Stimulated activated CD4-positive, alpha-beta T cell treated with anti-CD3 and anti-CD28 coated beads, Interleukin-1b, Interleukin-23, amount 100 ng/mL, for 24 hours (primary cell): ENCODE measurements at regions not wholly inside any gene's neighbourhood (a gene's known extent, or its start where the extent isn't known, plus 50 kb on each side); places are given as distances from the start of the nearest gene placed in this dataset.
"Not testable (repeated sequence)": the region's sequence is repeated elsewhere in the genome, so short reads cannot be mapped to it uniquely, and the experiment has no call there.

Experiments used
- DNase-seq, 4 experiments: peaks; one replicate each; pipeline ENCODE4 v3.0.0-alpha.2; 2020; ENCODE audit warnings: low read depth in 4 of 4, low spot score in 1 of 4

DNA sequence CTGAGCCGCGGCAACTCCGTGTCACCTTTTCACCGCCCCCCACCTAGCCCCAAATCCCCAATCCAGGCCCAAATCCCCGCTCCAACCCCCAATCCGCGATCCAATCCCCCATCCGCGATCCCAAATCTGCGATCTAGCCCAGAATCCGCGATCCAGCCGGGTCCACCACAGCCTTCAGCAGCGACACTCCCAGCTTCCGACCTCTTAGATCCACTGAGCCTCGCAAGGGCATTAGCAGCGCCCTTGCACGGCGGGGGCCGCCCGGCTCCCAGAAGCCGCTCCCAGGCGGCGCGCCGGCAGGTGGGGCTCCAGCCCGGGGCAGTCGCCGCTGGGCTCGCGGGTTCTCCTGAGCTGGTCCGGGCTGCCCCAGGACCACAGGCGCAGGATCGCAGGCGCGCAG is 116.1 kb upstream of the TPTE start:
- not testable (repeated sequence) for DNase-seq

DNA sequence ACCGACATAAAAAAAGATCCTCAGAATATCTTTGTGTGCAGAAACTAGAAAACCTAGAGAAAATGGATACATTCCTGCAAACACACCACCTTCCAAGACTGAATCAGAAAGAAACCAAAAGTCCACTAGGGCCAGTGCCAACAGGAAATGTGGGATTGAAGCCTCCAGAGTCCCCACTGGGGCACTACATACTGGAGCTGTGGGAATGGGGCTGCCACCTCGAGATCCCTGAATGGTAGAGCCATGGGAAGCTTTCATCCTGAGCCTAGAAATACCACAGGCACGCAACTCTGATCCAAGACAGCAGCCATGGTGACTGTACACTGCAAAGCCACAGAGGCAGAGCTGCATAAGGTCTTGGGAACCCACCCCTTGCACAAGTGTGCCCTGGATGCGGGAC is 111.6 kb upstream of the TPTE start:
- not testable (repeated sequence) for DNase-seq

DNA sequence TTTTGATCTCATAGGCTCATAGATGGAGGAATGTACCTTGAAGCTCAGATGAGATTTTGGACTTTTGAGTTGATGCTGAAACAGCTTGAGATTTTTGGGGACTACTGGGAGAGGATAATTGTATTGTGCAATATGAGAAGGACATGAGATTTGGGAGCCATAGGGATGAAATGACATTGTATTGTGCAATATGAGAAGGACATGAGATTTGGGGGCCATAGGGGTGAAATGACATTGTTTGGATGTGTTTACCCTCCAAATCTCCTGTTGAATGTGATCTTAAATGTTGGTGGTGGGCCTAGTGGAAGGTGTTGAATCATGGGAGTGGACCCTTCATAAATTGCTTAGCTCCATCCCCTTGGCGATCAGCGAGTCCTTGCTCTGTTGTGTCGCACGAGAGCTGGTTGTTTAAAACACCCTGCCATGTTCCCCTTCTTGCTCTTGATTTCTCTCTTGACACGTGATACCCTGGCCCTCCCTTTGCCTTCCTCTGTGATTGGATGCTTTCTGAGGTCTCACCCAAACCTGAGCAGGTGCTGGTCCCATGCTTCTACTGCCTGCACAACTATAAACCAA is 110.9 kb upstream of the TPTE start:
- DNase-seq: not testable (repeated sequence)

DNA sequence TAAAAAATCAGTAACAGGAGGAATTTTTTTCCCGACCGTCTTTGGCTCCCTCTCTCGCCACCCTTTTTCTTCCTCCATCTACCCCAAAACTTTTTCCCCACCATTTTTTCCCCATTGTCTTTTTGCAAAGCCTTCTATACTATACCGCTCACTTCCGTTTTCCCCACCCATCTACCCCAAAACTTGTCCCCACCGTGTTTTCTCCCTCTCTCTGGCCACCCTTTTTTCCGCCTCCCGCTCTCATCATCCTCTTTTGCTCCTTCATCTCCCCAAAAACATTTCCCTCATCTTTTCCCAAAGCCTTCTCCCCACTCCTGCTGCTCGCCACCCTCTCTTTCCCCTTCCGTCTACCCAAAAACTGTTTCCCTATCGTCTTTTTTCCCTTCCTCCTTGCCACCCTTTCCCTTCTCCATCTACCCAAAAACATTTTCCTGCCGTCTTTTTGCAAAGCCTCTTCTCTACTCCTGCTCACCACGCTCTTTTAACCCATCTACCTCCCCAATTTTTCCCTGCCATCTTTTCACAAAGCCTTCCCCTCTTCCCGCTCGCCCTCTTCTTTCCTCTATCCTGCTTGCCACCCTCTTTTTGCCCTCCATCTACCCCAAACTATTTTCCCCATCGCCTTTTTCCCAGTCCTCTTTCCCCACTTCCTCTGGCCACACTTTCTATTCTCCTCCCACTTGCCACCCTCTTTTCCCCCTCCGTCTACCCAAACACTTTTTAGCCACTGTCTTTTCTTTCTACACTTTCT is 109.4 kb upstream of the TPTE start:
- DNase-seq: not testable (repeated sequence)

DNA sequence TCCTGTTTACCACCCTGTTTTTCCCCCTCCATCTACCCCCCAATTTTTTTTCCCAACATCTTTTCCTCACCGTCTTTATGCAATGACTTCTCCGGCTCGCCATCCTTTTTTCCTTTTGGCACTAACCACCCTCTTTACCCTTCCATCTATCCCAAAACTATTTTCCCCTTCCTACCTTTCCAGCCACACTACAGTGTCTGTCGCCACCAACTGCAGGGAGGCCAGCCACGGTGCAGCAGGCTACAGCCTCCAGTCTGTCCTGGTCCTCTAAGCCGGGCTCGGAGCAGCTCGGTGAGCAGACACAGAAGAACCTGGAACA is 108.5 kb upstream of the TPTE start:
- not testable (repeated sequence) for DNase-seq

DNA sequence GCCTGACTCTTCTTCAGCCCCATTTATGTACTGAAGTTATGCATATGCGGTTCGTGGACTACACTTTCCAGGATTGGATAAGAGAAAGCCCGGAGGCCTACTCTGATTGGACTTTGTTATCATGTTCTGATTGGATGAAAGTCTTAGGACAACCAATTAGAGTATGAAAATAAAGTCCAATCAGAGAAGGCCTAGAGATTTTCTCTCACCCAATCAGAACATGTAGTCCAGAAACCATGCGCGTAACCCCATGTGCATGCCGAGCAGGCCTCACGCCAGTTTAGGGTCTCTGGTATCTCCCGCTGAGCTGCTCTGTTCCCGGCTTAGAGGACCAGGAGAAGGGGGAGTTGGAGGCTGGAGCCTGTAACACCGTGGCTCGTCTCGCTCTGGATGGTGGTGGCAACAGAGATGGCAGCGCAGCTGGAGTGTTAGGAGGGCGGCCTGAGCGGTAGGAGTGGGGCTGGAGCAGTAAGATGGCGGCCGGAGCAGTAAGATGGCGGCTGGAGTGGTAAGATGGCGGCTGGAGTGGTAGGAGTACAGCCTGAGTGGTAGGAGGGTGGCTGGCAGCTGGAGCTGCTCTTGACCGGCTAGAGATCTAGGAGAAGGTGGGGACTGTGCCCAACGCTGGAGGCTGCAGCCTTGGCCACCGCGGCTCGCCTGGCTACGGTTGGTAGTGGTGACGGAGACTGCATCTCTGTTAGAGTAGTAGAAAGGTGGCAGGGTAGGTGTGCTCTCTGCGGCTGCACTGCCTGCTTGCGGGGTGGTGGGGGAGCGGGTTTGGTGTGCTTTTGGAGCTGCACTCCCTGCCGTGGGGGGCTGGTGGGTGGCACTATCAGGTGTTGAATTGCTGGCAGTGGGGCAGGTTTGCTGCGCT is 107.9 kb upstream of the TPTE start:
- not testable (repeated sequence) for DNase-seq

DNA sequence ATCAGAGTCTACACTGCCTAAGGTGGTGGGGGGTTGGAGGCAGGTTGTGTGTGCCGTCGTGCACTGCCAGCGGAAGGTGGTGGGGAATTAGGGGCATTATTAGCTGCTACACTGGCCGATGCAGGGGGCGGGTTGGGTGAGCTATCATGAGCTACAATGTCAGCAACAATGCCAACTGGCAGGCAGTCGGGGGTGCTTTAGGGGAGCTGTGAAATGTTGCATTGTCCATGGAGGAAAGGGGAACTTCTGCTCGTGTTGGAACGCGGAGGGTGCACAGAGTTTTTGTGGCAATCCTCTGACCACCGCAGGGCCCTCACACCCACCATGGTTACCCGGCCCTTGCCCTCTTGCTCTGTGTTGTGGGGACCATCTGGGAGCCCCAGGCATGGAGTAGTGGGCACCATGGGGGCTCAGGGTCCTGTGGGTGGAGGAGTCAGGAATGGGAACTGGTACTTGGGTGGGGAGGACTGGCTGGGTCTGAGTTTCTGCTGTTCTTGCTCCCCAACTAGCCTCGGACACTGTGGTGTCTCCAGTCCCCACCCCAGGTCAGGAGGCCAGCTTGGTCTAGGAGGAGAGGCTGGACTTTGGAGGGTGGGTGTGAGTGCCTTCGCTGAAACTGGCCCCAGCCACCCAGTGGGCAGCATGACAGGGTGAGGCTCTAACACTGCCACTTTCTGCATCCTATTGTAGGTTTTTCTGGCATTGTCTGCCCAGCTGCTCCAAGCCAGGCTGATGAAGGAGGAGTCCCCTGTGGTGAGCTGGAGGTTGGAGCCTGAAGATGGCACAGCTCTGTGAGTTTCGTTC is 107.1 kb upstream of the TPTE start:
- not testable (repeated sequence) for DNase-seq

DNA sequence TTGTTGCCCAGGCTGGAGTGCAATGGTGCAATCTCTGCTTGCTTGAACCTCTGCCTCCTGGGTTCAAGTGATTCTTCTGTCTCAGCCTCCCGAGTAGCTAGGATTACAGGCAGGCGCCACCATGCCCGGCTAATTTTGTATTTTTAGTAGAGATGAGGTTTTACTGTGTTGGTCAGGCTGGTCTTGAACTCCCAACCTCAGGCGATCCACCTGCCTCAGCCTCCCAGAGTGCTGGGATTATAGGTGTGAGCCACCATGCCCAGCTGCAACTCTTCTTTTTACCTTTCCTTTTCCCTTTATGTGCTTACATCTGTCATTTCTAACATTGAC is 106.5 kb upstream of the TPTE start:
- DNase-seq: not testable (repeated sequence)

DNA sequence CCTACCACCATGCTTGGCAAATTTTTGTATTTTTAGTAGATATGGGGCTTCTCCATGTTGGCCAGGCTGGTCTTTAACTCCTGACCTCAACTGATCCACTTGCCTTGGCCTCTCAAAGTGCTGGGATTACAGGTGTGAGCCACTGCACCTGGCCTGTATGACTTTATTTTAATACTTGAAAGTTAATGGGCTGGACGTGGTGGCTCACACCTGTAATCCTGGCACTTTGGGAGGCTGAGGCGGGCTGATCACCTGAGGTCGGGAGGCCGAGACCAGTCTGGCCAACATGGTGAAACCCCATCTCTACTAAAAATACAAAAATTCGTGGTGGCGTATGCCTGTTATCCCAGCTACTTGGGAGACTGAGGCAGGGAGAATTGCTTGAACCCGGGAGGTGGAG is 105.9 kb upstream of the TPTE start:
- not testable (repeated sequence) for DNase-seq

DNA sequence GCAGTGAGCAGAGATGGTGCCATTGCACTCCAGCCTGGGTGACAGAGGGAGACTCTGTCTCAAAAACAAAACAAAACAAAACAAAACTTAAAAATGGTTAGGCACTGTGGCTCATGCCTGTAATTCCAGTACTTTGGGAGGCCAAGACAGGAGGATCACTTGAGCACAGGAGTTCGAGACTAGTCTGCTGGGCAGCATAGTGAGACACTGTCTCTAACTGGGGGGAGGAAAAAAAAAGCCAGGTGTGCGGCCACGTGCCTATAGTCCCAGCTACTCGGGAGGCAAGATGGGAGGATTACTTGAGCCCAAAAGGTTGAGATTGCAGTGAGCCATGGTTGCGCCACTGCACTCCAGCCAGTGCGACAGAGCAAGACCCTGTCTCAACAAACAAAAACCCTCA is 105.5 kb upstream of the TPTE start:
- DNase-seq: not testable (repeated sequence)

DNA sequence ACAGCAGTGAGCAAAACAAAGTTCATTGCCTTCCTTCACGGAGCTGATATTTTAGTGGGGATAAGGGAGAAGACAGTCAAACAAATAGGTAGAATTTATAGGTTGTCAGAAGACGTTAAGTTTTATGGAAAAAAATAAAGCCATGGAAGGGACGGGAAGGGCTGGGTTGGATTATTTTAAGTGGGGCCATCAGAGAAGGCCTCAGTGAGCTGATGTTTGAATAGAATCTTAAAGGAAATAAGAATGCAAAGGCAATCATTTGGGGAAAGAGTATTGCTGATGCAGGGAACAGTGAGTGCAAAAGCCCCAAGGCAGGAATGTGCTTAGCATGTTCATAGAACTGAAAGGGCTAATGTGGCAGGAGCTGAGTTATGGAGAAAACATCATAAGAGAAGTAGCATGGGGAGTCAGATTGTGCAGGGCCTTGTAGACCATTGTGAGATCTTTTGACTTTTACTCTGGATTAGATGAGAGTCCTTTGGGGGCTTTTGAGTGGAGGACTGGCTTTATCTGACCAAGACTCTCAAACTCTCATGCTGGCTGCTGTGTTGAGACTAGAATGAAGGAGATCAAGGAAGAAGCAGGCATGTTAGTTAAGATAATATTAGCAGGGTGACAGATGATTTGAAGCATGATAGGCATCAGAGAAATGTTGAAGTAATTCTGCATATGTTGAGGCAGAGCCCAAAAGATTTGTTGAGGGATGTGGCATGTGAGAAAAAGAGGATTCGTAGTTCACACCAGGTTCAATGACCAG is 104.5 kb upstream of the TPTE start:
- not testable (repeated sequence) for DNase-seq

DNA sequence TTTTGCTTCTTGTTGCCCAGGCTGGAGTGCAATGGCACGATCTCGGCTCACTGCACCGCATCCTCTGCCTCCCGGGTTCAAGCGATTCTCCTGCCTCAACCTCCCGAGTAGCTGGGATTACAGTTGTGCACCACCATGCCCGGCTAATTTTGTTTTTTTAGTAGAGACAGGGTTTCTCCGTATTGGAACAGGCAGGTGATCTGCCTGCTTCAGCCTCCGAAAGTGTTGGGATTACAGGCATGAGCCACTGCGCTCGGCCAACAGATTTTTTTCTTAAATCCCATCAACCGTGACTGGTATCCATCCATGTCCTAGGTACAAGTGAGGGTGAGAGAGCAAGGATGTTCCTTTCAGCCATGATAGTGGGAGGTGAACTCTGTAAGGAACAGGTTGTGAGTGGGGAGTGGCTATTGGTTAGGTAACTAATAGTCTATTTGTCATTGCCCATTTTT is 103.8 kb upstream of the TPTE start:
- not testable (repeated sequence) for DNase-seq

DNA sequence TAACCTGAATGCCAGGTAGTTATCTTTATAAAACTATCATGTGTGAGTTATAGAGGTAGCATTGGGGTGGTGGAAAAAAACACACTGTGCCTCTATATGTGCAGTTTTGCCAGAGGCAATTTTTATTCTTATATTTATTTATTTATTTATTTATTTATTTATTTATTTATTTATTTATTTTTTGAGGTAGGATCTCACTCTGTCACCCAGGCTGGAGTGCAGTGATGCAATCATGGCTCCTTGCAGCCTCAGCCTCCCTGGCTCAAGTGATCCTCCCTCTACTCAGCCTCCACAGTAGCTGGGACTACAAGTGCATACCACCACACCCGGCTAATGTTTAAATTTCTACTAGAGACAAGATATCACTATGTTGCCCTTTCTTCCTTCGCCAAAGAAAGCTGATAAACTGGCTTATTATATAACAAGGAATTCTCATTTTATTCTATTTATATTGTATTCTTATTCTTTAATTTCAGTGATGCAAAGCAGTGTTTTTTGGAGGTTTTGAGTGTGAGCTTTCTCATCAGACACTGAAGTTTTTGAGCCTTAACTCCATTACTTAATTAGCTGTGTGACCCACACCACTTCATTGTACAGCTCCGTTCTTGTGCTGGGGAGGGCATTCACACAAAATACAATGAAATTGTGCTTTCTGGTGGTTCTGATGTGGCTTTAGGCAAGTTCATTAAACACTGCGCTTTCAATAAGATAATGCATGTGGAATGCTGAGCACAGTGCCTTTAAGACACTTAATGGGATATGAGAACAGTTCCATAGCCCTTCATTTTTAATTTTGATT is 102.9 kb upstream of the TPTE start:
- DNase-seq: not testable (repeated sequence)

DNA sequence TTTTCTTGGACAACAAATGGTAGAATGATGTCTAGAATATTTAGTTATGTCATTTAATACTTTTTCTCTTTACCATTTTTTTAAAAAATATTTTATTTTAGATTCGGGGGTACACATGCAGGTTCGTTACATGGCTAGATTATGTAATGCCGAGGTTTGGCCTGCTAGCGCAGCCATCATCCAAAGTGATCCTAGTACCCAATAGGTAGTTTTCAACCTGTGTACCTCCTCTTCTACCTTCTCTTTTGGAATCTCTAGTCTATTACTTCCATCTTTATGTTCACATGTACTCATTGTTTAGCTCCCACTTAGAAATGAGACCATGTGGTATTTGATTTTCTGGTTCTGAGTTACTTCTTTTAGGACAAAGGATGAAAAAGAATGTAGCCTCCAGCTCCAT is 100.2 kb upstream of the TPTE start:
- not testable (repeated sequence) for DNase-seq

DNA sequence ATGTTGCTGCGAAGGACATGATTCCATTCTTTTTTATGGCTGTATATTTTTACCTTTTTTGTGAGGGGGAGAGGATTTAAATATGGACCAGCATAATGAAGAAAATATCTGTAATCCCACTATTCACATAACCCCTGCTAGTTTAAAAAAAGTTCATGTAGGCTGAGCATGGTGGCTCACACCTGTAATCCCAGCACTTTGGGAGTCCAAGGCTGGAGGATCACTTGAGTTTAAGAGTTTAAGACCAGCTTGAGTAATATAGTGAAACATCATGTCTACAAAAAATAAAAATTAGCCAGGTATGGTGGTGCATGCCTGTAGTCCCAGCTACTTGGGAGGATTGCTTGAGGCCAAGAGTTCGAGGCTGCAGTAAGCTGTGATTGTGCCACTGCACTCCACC is 99.8 kb upstream of the TPTE start:
- not testable (repeated sequence) for DNase-seq

DNA sequence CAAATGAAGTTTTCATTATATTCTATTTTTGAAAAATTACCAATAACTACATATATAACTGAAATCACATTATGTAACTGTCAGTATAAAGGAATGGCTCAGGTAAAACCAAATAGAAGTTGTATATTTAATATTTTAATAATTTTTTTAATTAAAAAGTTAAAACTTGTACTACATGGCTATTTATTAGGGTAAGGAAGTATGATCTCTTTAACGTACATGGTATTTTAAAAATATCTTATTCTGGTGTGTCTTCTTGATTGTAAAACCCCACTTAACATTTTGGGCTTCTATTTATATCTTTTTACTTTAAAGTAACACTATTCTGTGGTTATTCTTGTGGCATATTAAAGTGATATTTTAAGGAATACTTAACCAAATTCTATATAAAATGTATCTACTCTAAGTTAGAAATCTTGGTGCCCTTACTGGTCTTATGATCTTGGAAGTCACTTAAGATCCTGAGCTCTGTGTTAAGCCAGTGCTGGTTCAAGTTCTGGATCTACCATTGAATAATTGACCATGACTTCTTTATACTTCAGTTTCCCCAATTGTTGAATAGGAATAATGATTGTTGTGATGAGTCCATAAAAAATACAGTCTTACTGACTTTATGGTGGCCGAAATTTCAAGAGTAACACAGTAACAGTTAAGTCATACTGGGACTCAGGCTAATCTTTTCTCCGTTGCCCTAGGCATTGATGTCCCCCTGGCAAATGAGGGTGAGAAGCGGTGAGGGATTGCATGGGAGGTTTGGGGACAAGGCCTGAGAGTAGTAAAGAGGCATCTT is 97.1 kb upstream of the TPTE start:
- DNase-seq: not testable (repeated sequence)

DNA sequence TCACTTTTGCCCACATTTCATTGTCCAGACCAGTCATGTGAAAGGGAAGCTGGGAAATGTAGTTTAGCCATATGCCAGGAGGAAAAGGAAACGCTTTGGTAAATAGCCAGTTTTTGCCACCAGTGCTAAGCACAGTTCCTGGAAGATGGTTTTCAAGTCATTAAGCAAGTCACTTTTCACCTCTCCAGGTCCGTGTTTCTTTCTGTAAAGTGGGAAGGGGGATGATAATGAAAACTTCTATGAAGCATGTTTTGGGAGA is 96.6 kb upstream of the TPTE start:
- not testable (repeated sequence) for DNase-seq

DNA sequence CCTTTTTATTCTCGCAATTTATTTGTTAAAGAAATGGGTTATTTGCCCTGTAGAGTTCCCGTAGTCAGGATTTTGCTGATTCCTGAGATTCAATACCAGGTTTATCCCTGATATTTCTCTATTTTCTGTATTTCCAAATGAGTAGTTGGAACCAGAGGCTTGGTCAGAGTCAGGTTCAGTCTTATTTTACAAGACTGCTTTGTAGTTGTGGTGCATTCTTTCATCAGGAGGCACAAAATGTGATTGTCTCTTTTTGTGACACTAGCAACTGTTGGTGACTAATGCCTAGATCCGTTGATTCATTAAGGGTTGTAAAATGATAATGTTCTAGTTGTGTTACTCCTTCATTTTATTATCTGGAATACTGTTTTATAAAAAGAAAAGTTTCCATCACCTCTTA is 95.5 kb upstream of the TPTE start:
- DNase-seq: no peak

DNA sequence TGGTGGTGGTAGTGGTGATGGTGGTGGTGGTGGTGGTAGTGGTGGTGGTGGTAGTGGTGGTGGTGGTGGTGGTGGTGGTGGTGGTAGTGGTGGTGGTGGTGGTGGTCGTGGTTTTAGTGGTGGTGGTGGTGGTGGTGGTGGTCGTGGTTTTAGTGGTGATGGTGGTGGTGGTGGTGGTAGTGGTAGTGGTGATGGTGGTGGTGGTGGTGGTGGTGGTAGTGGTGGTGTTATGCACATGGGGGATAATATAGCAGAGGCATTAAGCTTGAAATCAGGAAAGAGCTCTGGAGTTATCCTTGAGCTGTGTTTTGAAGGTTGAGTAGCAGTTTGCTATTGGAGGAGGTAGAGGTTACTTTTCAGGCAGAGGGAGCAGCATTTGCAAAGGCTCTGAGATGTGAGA is 94.6 kb upstream of the TPTE start:
- not testable (repeated sequence) for DNase-seq
